ENCODE measurements at regions not wholly inside any gene's neighbourhood (a gene's known extent, or its start where the extent isn't known, plus 50 kb on each side); places are given as distances from the start of the nearest gene placed in this dataset.

- DNase-seq: no peak
Measured at GRCh38 chr15:93296759-93297500, 207.9 kb upstream of the RGMA start.

- DNase-seq: no peak
Measured at GRCh38 chr15:93294896-93295295, 205.9 kb upstream of the RGMA start.

DNA sequence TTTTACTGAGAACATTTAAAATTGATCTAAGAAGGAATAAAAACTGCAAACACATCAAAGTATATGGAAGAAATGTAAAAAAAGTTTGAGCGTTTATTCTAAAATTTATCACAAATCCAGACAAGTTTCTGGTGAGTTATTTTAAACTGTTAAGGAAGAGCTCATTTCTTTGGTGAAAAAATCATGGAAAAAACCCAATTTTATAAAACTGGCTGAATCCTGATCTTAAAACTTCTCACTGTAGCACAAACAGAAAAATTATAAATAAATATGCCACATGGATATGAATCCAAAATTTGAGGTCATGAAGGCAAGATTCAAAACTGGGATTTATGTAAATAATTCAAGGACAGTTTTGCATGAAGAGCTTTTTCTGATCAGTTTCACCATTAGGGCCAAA is 205.1 kb upstream of the RGMA start:
- DNase-seq: no peak

DNA sequence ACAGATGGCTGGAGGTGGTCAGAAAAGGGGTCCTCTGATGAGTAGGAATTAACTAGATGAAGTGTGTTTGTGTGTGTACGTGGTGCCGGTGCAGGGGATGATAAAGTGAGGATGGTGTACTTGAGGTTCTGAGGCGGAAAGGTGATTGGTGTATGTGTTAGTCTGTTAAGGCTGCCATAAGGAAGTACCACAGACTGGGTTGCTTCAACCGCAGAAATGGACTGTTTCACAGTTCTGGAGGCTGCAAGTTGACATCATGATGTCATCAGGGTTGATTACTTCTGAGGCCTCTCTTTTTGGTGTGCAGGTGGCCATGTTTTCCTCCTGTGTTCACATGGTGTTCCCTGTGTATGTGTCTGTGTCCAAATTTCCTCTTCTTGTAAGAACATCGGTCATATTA is 202.4 kb upstream of the RGMA start:
- DNase-seq: no peak

DNA sequence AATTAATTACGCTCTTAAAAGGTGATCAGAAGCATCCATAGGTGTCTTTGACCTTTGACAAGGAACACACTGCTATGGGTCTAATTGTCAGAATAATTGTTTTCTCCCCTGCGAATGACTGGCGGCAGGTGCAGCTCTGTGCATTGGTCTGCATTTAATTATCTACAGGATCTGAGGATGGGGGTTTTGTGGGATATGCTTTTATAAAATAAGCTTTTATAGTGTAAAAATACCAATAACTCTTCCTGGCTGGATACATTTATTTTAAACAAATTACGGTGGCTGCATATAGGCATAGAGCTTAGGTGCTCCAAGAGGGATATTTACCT is 201.6 kb upstream of the RGMA start:
- no peak for DNase-seq

- DNase-seq: no peak
Measured at GRCh38 chr15:93289941-93290617, 201.1 kb upstream of the RGMA start.

DNA sequence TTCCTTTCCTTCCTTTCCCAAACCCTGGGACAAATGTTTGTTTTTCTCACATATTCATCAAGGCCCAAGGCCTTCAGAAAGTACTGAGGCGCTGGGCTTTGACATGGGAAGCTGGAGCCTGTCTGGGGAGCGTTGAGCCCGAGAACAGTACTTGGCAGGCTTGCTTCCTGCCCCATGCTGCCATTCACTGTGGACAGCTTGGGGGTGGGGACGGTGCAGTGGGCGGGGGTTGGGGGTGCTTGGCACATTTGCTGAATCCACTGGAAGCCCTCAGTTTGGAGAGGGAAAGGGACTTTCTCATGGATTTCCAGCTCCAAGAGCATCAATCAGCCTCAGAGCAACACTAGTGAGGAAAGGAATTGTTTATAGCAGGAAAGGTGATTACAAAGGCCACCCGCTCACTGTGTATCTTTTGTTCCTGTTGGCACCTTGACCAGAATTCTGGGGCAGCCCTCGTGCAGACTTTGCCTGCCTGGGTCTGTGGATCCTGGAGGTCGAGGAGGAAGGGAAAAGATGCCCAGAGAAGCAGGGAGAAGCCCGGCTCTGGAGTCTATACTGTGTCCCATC is 199.8 kb upstream of the RGMA start:
- no peak for DNase-seq

GRCh38 chr15:93286446-93286845 is 197.4 kb upstream of the RGMA start:
- no peak for DNase-seq

GRCh38 chr15:93283854-93284253 is 194.8 kb upstream of the RGMA start:
- no peak for DNase-seq

- no peak for DNase-seq
Measured at GRCh38 chr15:93282808-93283207, 193.8 kb upstream of the RGMA start.

DNA sequence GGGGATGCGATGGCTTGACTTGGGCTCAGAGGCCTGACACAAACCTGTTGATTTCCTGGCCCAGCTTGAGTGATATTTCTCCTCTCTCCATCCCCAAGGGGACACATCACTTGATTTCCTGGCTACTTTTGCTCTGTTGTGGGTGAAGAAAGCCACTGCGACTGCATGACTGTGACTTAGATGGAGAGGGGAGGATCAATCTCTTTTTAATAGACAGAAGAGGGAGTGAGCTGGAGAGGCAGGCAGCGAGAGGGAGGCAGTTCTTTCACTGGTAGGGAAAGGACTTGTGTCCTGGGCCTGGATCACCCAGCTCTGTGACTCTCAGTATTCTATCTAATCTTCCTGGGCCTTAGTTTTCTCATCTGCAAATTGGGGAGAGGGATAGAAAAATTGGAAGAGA is 189.8 kb upstream of the RGMA start:
- DNase-seq: no peak

GRCh38 chr15:93278006-93278405 is 189.0 kb upstream of the RGMA start:
- DNase-seq: no peak

DNA sequence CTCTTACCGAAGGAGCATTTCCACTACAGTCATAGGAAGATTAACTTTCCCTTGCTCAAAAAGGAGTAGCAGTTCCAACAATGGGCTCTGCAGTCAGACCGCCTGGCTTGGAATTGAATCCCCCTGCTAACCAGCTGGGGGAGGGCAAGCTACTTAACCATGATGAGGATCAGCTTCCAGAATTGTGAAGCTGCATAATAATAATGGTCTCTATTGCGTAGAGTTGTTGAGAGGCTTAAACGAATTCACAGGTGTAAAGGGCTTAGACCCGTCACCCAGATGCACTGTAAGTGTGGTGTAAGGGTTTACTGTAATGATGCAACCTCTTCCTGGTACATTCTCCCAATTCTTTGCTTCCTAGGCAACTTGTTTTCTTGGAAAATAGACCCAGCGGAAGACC is 185.2 kb upstream of the RGMA start:
- no peak for DNase-seq

- no peak for DNase-seq
Measured at GRCh38 chr15:93271871-93272270, 182.9 kb upstream of the RGMA start.

DNA sequence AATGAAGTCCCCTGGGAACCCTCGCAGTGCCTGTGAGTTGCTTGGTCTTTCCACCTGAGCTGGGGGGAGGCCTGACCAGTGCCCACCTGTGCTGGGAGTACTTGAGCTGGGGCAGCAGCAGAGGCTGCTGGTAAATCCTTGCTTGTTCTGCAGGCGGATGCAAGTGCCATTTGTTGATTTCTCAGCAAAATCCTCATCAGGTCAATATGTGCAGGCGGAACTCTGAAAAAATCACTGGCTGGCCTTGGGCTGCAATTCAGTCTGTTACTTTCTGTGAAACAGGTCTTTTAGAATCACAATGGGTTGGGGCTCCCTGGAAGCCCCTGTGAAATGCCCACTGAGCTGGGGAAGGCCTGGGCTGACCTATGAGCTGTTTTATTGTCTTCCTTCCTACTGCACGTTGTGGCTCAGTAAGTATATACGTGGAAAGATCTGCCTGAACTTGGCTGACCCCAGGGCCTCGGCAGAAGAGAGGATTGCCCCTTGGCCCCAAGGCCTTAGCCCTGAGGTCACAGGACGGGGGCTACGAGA is 182.0 kb upstream of the RGMA start:
- no peak for DNase-seq

GRCh38 chr15:93268066-93268465 is 179.1 kb upstream of the RGMA start:
- DNase-seq: no peak

DNA sequence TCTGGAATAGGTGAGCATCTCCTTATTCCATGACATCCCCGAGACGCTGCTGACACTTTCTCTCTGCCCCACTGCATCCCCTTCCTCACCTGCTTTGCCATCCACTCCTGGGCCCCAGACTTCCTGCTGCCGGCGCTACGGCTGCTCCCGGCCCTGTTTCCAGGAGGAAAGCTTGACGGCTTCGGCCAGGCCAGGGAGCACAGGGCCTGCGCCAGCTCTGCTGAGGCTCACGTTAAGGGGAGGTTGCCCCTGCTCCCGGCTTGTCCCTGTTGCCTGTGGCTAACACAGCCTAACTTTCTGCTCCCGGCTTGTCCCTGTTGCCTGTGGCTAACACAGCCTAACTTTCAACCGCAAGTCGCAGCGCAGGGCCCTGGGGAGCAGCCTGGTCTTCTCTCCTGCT is 177.3 kb upstream of the RGMA start:
- no peak for DNase-seq

DNA sequence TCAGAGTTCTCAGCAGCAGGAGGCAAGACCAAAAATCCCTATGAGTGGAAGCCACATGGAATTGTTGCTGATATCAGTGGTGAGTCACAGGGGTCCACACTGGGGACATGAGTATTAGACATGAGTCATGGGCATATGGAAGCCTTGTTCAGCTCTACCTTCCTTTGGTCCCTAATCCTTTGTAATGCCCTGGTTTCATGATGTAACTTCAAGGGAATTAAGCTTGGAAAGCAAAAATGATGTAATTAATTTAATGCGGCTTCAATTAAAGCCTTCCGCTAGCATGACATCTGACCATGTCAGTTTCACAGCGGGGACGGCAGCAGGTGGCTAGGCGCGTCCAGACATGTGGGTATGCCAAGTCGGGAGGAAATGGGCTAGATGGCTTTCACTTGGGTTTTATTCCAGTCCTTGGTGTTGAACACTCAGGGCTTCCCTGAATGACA is 176.1 kb upstream of the RGMA start:
- no peak for DNase-seq

- no peak for DNase-seq
Measured at GRCh38 chr15:93261845-93262244, 172.8 kb upstream of the RGMA start.

DNA sequence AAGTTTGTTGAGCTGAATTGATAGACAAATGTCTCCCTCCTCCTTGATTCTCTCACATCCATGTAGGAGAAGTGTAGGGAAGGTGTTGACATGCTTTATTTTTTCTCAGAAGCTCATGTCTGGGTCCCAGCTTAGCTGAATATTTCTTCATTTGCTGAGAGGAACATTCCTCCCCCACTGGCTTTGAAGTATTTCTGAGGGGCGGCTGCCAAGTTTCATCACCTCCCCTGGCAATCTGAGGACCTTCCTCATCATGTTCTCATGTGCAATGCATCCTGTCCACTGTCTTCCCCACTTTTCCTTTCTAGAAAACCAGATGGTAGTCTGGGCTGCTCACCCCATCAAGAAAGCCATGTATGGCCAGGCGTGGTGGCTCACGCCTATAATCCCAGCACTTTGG is 168.9 kb upstream of the RGMA start:
- DNase-seq: no peak

GRCh38 chr15:93253681-93254080 is 164.7 kb upstream of the RGMA start:
- no peak for DNase-seq

GRCh38 chr15:93252780-93253179 is 163.8 kb upstream of the RGMA start:
- DNase-seq: no peak

GRCh38 chr15:93250950-93251349 is 161.9 kb upstream of the RGMA start:
- no peak for DNase-seq

GRCh38 chr15:93250209-93250608 is 161.2 kb upstream of the RGMA start:
- DNase-seq: no peak
